ENCODE measurements at regions not wholly inside any gene's neighbourhood (a gene's known extent, or its start where the extent isn't known, plus 50 kb on each side); places are given as distances from the start of the nearest gene placed in this dataset.

DNA sequence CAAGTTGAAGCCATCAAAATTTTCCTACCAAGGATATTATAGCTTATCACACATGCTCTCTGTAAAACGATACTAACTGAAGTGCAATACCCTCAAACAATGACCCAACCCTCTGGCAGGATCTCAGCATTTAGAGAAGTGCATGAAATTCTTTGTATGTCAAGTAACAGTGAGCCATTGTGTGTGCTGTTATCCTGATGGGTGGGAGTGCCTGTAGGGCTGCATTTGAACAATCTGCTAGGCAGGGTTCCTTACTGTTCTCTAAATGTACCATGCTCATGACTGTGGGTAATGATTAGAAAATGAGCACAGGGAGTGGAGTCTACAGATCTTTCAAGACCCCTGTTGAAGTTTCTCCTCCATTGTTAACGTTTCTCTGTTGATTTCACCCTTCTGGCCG lies 398.1 kb downstream of the NSUN3 start:
- TF ChIP-seq, protein P1, sequence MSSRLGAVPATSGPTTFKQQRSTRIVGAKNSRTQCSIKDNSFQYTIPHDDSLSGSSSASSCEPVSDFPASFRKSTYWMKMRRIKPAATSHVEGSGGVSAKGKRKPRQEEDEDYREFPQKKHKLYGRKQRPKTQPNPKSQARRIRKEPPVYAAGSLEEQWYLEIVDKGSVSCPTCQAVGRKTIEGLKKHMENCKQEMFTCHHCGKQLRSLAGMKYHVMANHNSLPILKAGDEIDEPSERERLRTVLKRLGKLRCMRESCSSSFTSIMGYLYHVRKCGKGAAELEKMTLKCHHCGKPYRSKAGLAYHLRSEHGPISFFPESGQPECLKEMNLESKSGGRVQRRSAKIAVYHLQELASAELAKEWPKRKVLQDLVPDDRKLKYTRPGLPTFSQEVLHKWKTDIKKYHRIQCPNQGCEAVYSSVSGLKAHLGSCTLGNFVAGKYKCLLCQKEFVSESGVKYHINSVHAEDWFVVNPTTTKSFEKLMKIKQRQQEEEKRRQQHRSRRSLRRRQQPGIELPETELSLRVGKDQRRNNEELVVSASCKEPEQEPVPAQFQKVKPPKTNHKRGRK (CRISPR knock-in tag; IDR thresholded peaks at IDR 0.05; ENCODE audit: borderline replicate concordance) = no peak
- TF ChIP-seq, protein P2, sequence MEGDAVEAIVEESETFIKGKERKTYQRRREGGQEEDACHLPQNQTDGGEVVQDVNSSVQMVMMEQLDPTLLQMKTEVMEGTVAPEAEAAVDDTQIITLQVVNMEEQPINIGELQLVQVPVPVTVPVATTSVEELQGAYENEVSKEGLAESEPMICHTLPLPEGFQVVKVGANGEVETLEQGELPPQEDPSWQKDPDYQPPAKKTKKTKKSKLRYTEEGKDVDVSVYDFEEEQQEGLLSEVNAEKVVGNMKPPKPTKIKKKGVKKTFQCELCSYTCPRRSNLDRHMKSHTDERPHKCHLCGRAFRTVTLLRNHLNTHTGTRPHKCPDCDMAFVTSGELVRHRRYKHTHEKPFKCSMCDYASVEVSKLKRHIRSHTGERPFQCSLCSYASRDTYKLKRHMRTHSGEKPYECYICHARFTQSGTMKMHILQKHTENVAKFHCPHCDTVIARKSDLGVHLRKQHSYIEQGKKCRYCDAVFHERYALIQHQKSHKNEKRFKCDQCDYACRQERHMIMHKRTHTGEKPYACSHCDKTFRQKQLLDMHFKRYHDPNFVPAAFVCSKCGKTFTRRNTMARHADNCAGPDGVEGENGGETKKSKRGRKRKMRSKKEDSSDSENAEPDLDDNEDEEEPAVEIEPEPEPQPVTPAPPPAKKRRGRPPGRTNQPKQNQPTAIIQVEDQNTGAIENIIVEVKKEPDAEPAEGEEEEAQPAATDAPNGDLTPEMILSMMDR (IDR thresholded peaks at IDR 0.05) = no peak
- TF ChIP-seq, protein P3, sequence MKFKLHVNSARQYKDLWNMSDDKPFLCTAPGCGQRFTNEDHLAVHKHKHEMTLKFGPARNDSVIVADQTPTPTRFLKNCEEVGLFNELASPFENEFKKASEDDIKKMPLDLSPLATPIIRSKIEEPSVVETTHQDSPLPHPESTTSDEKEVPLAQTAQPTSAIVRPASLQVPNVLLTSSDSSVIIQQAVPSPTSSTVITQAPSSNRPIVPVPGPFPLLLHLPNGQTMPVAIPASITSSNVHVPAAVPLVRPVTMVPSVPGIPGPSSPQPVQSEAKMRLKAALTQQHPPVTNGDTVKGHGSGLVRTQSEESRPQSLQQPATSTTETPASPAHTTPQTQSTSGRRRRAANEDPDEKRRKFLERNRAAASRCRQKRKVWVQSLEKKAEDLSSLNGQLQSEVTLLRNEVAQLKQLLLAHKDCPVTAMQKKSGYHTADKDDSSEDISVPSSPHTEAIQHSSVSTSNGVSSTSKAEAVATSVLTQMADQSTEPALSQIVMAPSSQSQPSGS (CRISPR knock-in tag; IDR thresholded peaks at IDR 0.05; ENCODE audit: borderline replicate concordance, low read depth) = no peak

Data from WTC11 (cell line).